Parathyroid adenoma (tissue), 2 donors: ENCODE measurements at regions not wholly inside any gene's neighbourhood (a gene's known extent, or its start where the extent isn't known, plus 50 kb on each side); places are given as distances from the start of the nearest gene placed in this dataset.

Experiments
- H2AFZ ChIP-seq: fragments of 300-600 bp; sonication (generic); one replicate; pipeline ENCODE4 v1.7.0; 2017; ENCODE audit warnings: antibody characterized with exemption, mild to moderate bottlenecking
- H3K27ac ChIP-seq: fragments of 300-600 bp; sonication (generic); one replicate; pipeline ENCODE4 v1.7.0; 2017
- H3K27me3 ChIP-seq: fragments of 300-600 bp; sonication (generic); one replicate; pipeline ENCODE4 v1.7.0; 2017; ENCODE audit warnings: low read length; ENCODE audit not compliant: control insufficient read depth, insufficient read depth
- H3K36me3 ChIP-seq: fragments of 300-600 bp; sonication (generic); one replicate; pipeline ENCODE4 v1.7.0; 2017; ENCODE audit warnings: low read length; ENCODE audit not compliant: control insufficient read depth, insufficient read depth
- H3K4me1 ChIP-seq: fragments of 300-600 bp; sonication (generic); one replicate; pipeline ENCODE4 v1.7.0; 2017; ENCODE audit warnings: control low read depth
- H3K4me2 ChIP-seq: fragments of 300-600 bp; sonication (generic); one replicate; pipeline ENCODE4 v1.7.0; 2017; ENCODE audit warnings: low read length
- H3K4me3 ChIP-seq: fragments of 300-600 bp; sonication (generic); one replicate; pipeline ENCODE4 v1.7.0; 2017; ENCODE audit warnings: low read depth, low read length
- H3K79me2 ChIP-seq: fragments of 300-600 bp; sonication (generic); one replicate; pipeline ENCODE4 v1.7.0; 2017; ENCODE audit warnings: control low read depth
- H3K9ac ChIP-seq: fragments of 300-600 bp; sonication (generic); one replicate; pipeline ENCODE4 v1.7.0; 2017; ENCODE audit warnings: mild to moderate bottlenecking
- H3K9me3 ChIP-seq: fragments of 300-600 bp; sonication (generic); one replicate; pipeline ENCODE4 v1.7.0; 2017; ENCODE audit warnings: low read length; ENCODE audit not compliant: control insufficient read depth
- TF ChIP-seq, protein P1 (sequence below): fragments of 300-600 bp; sonication (generic); IDR thresholded peaks from one replicate; pipeline ENCODE4 v1.7.0; 2017; ENCODE audit warnings: antibody characterized with exemption, mild to moderate bottlenecking
- donor health status: primary hyperparathyroidism.

DNA sequence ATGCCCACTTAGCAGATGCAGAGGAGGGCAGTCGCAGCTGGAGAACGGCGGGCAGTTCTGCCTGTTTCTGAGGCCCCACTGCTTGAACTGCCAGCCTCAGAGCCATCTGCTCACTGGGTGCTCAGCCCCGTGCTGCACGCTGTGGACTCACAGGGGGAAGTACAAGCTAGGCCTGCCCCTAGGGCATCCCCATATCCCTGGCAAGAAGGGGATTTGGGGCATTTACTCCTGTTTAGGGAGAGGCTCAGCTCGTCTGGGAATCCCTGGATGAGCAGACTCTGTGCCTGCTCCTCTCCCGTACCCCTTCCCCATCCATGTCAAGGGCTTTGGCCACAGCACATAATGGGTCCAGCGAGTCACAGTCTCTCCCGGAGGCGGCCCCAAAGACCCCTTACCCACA lies 169.8 kb upstream of the PKDCC start:
- Histone ChIP-seq H3K9ac (no peak overlapping the region), H3K4me3 (no peak overlapping the region), H3K27ac (no peak overlapping the region), H3K9me3 (no peaks in the 10 kb centered on the region), H3K36me3 (no peaks in the 10 kb centered on the region), H3K79me2 (no peaks in the 10 kb centered on the region), H2AFZ (no peak overlapping the region), H3K4me2 (no peak overlapping the region), H3K27me3 (no peaks in the 10 kb centered on the region), H3K4me1 (no peaks in the 10 kb centered on the region)
- TF ChIP-seq, protein P1, sequence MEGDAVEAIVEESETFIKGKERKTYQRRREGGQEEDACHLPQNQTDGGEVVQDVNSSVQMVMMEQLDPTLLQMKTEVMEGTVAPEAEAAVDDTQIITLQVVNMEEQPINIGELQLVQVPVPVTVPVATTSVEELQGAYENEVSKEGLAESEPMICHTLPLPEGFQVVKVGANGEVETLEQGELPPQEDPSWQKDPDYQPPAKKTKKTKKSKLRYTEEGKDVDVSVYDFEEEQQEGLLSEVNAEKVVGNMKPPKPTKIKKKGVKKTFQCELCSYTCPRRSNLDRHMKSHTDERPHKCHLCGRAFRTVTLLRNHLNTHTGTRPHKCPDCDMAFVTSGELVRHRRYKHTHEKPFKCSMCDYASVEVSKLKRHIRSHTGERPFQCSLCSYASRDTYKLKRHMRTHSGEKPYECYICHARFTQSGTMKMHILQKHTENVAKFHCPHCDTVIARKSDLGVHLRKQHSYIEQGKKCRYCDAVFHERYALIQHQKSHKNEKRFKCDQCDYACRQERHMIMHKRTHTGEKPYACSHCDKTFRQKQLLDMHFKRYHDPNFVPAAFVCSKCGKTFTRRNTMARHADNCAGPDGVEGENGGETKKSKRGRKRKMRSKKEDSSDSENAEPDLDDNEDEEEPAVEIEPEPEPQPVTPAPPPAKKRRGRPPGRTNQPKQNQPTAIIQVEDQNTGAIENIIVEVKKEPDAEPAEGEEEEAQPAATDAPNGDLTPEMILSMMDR: no peak

DNA sequence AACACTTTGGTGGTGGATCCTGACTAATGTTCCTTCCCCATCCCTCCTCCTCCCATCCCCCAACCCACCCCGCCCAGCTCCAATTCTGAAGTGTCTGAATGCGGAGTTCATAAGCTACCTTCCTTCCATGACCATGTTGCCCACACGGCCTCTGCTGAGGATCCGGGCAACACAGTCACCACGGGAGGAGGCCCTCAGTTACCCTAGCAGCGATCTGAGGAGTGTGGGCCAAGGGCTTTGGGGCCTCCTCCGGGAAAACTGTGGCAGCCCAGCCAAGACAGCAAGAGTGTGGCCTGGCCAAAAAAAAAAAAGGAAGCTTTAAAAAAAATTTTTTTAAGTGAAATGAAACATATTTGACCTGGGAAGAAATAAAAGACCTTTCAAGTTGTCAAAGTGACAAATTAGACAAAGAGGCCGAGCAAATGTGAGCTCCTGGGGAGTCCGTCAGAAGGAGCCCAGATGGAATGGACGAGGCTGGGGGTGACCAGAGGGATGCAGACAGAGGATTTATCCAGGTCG lies 169.0 kb upstream of the PKDCC start:
- TF ChIP-seq, protein P1: no peak
- Histone ChIP-seq H3K27ac (no peak overlapping the region), H3K9me3 (no peaks in the 10 kb centered on the region)

DNA sequence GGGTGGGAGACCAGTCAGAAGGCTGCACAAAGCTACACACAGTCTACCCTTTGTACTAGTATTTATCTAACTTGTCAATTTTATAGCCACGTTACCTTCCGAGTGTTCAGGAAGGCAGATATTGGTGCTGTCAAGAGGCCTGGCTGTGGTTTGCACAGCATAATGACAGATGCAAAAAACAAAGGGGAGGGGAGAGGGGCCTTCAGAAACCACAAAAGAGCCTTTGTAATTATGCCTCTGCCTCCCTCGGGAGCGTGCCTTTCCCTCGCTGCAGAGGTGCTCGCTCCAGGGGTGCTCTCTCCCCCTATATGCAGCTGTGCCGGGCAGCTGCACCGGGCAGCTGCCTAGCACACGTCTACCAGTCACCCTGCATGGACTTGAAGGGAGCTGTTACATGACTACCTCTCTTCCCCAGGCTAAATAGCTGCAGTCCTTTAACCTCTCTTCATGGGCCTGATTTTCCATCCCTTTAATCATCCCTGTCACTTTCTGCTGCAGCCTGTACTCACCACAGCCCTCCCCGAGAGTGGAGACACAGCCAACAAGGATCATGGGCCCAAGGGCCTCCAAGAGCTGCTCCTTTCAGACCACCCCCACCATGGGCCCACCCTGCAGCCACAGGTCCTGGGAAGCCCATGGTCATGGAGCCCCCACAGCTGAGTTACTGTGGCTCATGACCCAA lies 168.4 kb upstream of the PKDCC start:
- no peak overlapping the region for H3K4me3 ChIP-seq
- TF ChIP-seq, protein P1: no peak
- H3K9ac ChIP-seq: no peak overlapping the region
- no peaks in the 10 kb centered on the region for H3K9me3 ChIP-seq
- H3K4me1 ChIP-seq: no peaks in the 10 kb centered on the region
- H3K27ac ChIP-seq: no peak overlapping the region
- no peaks in the 10 kb centered on the region for H3K36me3 ChIP-seq
- H3K79me2 ChIP-seq: no peaks in the 10 kb centered on the region
- no peak overlapping the region for H3K4me2 ChIP-seq
- H2AFZ ChIP-seq: no peak overlapping the region
- no peaks in the 10 kb centered on the region for H3K27me3 ChIP-seq

More for the DNA sequence above, 169.0 kb upstream of the PKDCC start:
- no peak overlapping the region for H3K4me3 ChIP-seq
- no peaks in the 10 kb centered on the region for H3K79me2 ChIP-seq
- H3K36me3 ChIP-seq: no peaks in the 10 kb centered on the region
- no peak overlapping the region for H3K4me2 ChIP-seq
- H3K9ac ChIP-seq: no peak overlapping the region
- H3K4me1 ChIP-seq: no peaks in the 10 kb centered on the region
- H2AFZ ChIP-seq: no peak overlapping the region
- H3K27me3 ChIP-seq: no peaks in the 10 kb centered on the region

- Histone ChIP-seq H3K9ac (no peak overlapping the region), H2AFZ (no peak overlapping the region), H3K27me3 (no peaks in the 10 kb centered on the region), H3K79me2 (no peaks in the 10 kb centered on the region), H3K4me3 (no peak overlapping the region), H3K4me2 (no peak overlapping the region), H3K4me1 (no peaks in the 10 kb centered on the region), H3K36me3 (no peaks in the 10 kb centered on the region), H3K27ac (no peak overlapping the region), H3K9me3 (no peaks in the 10 kb centered on the region)
- TF ChIP-seq, protein P1: no peak
These were observed 167.1 kb upstream of the PKDCC start for GRCh38 chr2:41880561-41881243.
